ENCODE measurements at regions not wholly inside any gene's neighbourhood (a gene's known extent, or its start where the extent isn't known, plus 50 kb on each side); places are given as distances from the start of the nearest gene placed in this dataset.

DNA sequence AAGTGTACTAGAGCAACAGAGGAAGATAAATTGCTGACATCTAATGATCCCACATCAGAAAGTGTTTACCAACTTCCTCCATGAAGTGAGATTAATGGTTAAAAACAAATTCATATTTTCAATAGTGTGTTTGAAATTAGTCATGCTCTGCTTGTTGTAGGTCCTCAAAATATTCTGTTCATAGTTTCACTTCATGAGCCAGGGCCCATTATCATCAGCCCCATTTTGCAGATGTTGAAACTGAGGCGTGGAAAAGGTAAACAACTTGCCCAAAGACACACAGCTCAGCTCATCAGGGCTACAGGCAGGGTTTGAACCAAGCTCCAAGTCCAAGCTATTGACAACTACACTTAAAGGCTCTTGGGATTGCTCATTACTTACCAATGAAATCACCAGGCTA is 103.5 kb upstream of the PPARGC1A start:
- no peak for TF ChIP-seq POLR2A (IDR thresholded peaks at IDR 0.05)
- TF ChIP-seq, protein P1, sequence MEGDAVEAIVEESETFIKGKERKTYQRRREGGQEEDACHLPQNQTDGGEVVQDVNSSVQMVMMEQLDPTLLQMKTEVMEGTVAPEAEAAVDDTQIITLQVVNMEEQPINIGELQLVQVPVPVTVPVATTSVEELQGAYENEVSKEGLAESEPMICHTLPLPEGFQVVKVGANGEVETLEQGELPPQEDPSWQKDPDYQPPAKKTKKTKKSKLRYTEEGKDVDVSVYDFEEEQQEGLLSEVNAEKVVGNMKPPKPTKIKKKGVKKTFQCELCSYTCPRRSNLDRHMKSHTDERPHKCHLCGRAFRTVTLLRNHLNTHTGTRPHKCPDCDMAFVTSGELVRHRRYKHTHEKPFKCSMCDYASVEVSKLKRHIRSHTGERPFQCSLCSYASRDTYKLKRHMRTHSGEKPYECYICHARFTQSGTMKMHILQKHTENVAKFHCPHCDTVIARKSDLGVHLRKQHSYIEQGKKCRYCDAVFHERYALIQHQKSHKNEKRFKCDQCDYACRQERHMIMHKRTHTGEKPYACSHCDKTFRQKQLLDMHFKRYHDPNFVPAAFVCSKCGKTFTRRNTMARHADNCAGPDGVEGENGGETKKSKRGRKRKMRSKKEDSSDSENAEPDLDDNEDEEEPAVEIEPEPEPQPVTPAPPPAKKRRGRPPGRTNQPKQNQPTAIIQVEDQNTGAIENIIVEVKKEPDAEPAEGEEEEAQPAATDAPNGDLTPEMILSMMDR (IDR thresholded peaks at IDR 0.05) = no peak

Data from ovary (tissue), 3 donors.